ENCODE measurements at regions not wholly inside any gene's neighbourhood (a gene's known extent, or its start where the extent isn't known, plus 50 kb on each side); places are given as distances from the start of the nearest gene placed in this dataset.

- TF ChIP-seq, protein P1, sequence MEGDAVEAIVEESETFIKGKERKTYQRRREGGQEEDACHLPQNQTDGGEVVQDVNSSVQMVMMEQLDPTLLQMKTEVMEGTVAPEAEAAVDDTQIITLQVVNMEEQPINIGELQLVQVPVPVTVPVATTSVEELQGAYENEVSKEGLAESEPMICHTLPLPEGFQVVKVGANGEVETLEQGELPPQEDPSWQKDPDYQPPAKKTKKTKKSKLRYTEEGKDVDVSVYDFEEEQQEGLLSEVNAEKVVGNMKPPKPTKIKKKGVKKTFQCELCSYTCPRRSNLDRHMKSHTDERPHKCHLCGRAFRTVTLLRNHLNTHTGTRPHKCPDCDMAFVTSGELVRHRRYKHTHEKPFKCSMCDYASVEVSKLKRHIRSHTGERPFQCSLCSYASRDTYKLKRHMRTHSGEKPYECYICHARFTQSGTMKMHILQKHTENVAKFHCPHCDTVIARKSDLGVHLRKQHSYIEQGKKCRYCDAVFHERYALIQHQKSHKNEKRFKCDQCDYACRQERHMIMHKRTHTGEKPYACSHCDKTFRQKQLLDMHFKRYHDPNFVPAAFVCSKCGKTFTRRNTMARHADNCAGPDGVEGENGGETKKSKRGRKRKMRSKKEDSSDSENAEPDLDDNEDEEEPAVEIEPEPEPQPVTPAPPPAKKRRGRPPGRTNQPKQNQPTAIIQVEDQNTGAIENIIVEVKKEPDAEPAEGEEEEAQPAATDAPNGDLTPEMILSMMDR (IDR thresholded peaks at IDR 0.05): no peak
- no peak for TF ChIP-seq POLR2A (IDR thresholded peaks at IDR 0.05)
Observed at GRCh38 chr4:137193564-137193963, 338.7 kb downstream of the PCDH18 start.
